Activated T-cell treated with anti-CD3 and anti-CD28 coated beads, Interleukin-2, amount 50 U/mL, for 4 hours (primary cell): ENCODE measurements at regions not wholly inside any gene's neighbourhood (a gene's known extent, or its start where the extent isn't known, plus 50 kb on each side); places are given as distances from the start of the nearest gene placed in this dataset.
"Not testable (repeated sequence)": the region's sequence is repeated elsewhere in the genome, so short reads cannot be mapped to it uniquely, and the experiment has no call there.

Experiments used
- ATAC-seq, 2 donors: fragments of 200-7000 bp; cut with Tn5 transposase; one replicate each; pipeline ENCODE4 v1.10.0; 2021
- DNase-seq: peaks from one replicate; pipeline ENCODE4 v3.0.0-alpha.2; 2020
- H3K27me3 Mint-ChIP-seq: one replicate; pipeline ENCODE4 v1.8.0; 2021; ENCODE audit warnings: low read depth, mixed read lengths
- H3K36me3 Mint-ChIP-seq: one replicate; pipeline ENCODE4 v1.8.0; 2022; ENCODE audit warnings: mixed read lengths; ENCODE audit not compliant: insufficient read depth
- H3K4me1 Mint-ChIP-seq: one replicate; pipeline ENCODE4 v1.8.0; 2021; ENCODE audit warnings: low read depth, mixed read lengths
- H3K4me3 Mint-ChIP-seq: one replicate; pipeline ENCODE4 v1.8.0; 2021; ENCODE audit warnings: mild to moderate bottlenecking, moderate library complexity, mixed read lengths
- H3K9me3 Mint-ChIP-seq: one replicate; pipeline ENCODE4 v1.8.0; 2021; ENCODE audit warnings: mixed read lengths

DNA sequence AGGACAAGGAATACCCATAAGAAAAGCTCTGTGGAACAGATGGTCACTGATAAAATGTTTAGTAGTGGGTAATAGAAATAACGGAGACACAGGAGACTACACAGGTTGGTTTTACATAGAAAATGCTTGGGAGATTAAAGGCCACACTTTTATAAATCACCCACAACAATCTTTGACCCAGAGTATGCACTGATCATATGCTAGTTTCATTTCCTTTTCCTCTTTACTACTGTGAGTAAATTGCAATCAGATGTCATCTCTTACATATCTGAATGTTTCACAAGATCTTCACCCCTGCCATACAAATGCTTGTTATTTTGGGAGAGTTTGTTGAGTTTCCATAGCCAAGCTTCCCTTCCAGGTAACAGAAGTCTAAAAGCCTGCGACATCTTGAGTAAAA, 978.4 kb upstream of the KLHL29 start:
- Mint-ChIP-seq H3K4me3 (no peak overlapping the region), H3K4me1 (no peaks in the 10 kb centered on the region), H3K36me3 (no peaks in the 10 kb centered on the region), H3K27me3 (no peaks in the 10 kb centered on the region), H3K9me3 (peaks cover 5% of the 10 kb centered on the region)
- no peak for DNase-seq
- no peak for ATAC-seq

DNA sequence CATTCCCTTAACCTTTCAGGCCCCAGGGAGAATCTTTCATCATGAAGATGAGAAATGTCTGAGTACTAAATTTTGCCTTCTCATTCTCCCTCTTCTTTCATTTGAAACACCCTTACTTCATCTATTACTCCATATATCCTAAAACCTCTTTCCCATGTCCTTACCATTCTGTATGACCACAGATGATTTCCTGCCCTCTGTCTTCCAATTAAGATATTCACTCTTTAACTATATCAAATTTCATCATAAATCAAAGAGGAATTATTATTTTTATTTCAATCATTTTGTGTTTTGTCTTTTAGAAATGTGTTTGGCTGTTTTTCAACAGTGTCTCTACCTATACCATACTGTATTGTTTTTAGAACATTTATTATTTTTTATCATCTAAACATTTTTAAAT, 964.9 kb upstream of the KLHL29 start:
- Mint-ChIP-seq H3K4me1 (no peaks in the 10 kb centered on the region), H3K36me3 (no peaks in the 10 kb centered on the region), H3K27me3 (no peaks in the 10 kb centered on the region), H3K9me3 (peaks cover 27% of the 10 kb centered on the region), H3K4me3 (no peak overlapping the region)
- ATAC-seq: no peak
- DNase-seq: no peak

DNA sequence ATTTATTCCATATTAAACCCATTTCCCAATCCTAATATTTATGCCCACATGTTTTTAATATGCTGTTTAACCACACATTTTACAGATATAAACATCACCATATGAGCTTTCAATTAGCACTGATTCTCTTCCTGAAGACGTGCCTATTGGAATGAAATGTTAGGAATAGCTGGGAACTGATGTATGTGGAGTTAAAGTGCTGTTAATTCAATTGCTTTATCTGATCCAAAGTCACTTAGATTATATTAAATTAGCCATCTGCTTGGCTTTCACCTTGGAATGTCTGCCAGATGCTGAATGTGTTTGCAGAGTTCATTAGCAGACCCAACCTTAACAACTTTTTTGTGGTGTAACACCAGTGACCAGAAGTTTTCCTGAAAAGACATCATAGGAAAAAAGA, 942.9 kb upstream of the KLHL29 start:
- H3K36me3 Mint-ChIP-seq: no peaks in the 10 kb centered on the region
- H3K27me3 Mint-ChIP-seq: no peaks in the 10 kb centered on the region
- DNase-seq: no peak
- H3K4me3 Mint-ChIP-seq: no peak overlapping the region
- H3K9me3 Mint-ChIP-seq: peaks cover 7% of the 10 kb centered on the region
- H3K4me1 Mint-ChIP-seq: no peaks in the 10 kb centered on the region
- ATAC-seq: no peak

DNA sequence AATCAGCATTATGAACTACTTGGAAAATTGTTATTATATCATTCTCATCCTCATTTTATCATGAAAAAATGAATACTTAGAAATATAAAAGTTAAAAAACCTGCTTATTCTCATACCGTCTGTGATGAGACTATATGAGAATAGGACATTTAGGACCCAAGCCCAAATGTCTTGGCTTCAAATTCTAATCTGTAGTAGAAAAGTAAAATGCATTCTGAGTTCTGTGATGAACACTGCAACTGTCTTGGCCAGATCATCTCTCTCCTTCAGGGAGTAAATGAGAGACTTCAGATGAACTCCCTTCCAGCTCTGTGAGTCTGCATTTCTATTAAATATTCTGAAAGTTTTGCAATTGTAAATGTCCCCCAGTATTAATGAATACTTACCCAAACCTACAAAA, 940.7 kb upstream of the KLHL29 start:
- ATAC-seq (no peak), DNase-seq (no peak)
- no peaks in the 10 kb centered on the region for H3K36me3 Mint-ChIP-seq
- H3K27me3 Mint-ChIP-seq: no peaks in the 10 kb centered on the region
- H3K4me1 Mint-ChIP-seq: no peaks in the 10 kb centered on the region
- H3K4me3 Mint-ChIP-seq: no peak overlapping the region
- H3K9me3 Mint-ChIP-seq: peaks cover 15% of the 10 kb centered on the region

DNA sequence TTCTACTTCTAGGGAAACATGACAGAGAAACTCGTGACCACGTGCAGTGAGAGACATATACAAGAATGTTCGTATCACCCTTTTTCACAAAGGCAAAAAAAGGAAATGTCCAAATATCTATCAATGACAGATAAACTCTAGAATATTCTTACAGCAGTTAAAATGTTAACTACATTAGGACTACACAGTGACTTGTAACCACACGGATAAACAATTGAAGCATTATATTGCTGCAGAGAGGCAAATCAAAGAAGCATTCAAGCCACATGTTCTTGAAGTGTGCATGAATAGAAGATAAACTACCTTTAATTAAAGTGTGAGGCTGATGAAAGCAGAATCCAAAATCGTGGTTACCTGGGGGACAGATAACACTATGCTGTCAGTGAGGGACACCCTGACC, 935.3 kb upstream of the KLHL29 start:
- no peaks in the 10 kb centered on the region for H3K27me3 Mint-ChIP-seq
- H3K9me3 Mint-ChIP-seq: peaks cover 8% of the 10 kb centered on the region
- H3K4me3 Mint-ChIP-seq: no peak overlapping the region
- no peak for DNase-seq
- ATAC-seq: no peak
- H3K36me3 Mint-ChIP-seq: no peaks in the 10 kb centered on the region
- no peaks in the 10 kb centered on the region for H3K4me1 Mint-ChIP-seq

DNA sequence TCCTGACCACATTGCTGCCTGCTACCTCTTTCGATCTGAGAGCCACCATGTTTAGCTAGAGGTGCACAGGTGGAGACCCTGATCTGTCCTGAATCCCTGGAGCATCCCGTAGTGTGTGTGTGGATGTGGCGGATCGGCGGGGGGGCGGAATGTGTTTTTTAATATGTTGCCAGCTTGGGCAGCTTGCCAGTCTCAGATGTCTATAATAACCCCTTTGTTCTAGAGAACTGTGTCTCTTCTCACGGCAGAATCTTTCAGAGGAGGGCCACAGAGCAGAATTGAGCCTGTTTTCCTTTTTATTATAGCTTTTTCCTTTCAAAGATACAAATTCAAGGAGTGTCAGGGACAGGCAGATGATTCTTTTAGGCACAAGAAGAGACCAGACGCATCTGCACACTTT, 934.1 kb upstream of the KLHL29 start:
- no peak for ATAC-seq
- DNase-seq: no peak
- peaks cover 8% of the 10 kb centered on the region for H3K9me3 Mint-ChIP-seq
- no peaks in the 10 kb centered on the region for H3K27me3 Mint-ChIP-seq
- H3K4me3 Mint-ChIP-seq: no peak overlapping the region
- H3K4me1 Mint-ChIP-seq: no peaks in the 10 kb centered on the region
- H3K36me3 Mint-ChIP-seq: no peaks in the 10 kb centered on the region

DNA sequence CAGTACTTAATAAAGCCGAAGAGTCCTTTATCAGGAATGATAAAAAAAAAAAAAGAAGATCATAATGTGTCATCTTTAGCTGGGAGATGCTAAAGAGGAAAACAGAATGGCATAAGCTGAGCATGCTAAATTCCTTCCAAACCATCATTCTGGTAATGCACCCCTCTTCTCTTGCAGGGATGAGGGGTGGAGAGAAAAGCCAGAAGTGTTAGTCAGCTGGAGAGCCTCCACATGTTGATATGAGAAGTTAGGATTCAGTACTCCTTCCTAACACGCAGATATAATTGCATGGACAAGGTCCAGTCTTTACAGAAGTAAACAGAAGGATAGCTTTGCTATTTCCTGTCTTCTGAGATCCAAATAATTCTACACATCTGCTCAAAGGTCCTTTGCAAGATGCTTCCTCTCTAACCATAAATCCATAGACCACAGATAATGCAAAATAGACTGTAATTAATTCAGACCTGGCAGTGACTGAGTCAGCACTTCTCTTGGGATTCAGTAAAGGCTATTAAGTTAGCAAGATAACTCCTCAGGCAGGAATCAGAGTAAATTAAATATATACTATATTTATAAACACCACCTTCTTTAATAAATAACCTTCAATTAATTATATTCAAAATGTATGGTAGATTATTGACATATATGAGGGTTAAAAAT, 930.0 kb upstream of the KLHL29 start:
- Mint-ChIP-seq H3K4me3 (no peak overlapping the region), H3K4me1 (no peaks in the 10 kb centered on the region), H3K27me3 (no peaks in the 10 kb centered on the region), H3K9me3 (no peaks in the 10 kb centered on the region), H3K36me3 (no peaks in the 10 kb centered on the region)
- ATAC-seq (no peak), DNase-seq (no peak)

DNA sequence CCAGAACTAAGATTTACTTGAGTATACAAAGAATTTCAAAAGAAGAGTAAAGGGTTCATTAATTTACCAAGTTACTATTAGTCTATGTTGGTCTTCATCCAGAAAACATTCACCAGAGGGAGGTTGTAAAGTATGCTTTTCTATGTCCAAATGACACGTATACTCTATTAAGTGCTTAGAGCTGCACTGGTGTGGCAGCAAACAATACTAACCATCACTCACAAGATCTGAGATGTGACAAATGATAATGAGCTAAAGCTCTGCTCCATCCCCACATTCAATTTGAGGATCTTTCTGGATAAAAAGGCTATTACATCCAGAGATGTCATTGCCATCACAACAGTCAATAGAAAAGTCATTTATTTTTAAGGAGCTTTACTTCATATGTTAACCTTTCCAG, 926.5 kb upstream of the KLHL29 start:
- Mint-ChIP-seq H3K4me1 (no peaks in the 10 kb centered on the region), H3K27me3 (peaks cover 2% of the 10 kb centered on the region), H3K36me3 (no peaks in the 10 kb centered on the region), H3K9me3 (peaks cover 9% of the 10 kb centered on the region), H3K4me3 (no peak overlapping the region)
- no peak for ATAC-seq
- no peak for DNase-seq

DNA sequence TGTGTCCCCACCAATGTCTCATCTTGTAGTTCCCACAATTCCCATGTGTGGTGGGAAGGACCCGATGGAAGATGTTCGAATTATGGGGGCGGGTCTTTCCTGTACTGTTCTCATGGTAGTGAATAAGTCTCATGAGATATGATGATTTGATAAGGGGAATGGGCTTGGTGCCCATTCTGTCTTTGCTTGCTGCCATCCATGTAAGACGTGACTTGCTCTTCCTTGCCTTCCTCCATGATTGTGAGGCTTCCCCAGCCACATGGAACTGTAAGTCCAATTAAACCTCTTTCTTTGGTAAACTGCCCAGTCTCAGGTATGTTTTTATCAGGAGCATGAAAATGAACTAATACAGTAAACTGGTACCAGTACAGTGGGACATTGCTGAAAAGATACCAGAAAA, 909.9 kb upstream of the KLHL29 start:
- not testable (repeated sequence) for ATAC-seq
- peaks cover 10% of the 10 kb centered on the region for H3K9me3 Mint-ChIP-seq

DNA sequence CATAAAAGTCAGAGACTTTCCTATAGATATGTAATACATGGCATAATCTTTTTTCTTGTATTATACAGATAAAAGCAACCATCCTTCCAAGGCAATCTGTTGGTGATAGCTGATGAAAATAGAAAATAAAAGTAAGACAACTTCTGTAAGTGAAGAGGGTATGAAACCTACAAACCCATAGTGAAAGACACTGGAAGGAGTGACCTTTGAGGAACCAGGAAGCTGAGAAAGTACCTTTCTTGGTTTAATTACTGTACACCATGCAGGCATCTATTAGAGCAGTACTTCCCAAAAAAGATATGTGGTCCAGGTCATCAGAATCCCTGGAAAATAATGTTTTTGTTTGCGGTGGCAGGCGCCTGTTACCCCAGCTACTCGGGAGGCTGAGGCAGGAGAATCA, 906.6 kb upstream of the KLHL29 start:
- ATAC-seq (no peak), DNase-seq (no peak)
- Mint-ChIP-seq H3K27me3 (no peaks in the 10 kb centered on the region), H3K4me3 (no peak overlapping the region), H3K9me3 (peaks cover 10% of the 10 kb centered on the region), H3K4me1 (no peaks in the 10 kb centered on the region), H3K36me3 (no peaks in the 10 kb centered on the region)

More for the DNA sequence above, 909.9 kb upstream of the KLHL29 start:
- not testable (repeated sequence) for H3K27me3 Mint-ChIP-seq, H3K4me3 Mint-ChIP-seq, H3K4me1 Mint-ChIP-seq, H3K36me3 Mint-ChIP-seq, DNase-seq

DNA sequence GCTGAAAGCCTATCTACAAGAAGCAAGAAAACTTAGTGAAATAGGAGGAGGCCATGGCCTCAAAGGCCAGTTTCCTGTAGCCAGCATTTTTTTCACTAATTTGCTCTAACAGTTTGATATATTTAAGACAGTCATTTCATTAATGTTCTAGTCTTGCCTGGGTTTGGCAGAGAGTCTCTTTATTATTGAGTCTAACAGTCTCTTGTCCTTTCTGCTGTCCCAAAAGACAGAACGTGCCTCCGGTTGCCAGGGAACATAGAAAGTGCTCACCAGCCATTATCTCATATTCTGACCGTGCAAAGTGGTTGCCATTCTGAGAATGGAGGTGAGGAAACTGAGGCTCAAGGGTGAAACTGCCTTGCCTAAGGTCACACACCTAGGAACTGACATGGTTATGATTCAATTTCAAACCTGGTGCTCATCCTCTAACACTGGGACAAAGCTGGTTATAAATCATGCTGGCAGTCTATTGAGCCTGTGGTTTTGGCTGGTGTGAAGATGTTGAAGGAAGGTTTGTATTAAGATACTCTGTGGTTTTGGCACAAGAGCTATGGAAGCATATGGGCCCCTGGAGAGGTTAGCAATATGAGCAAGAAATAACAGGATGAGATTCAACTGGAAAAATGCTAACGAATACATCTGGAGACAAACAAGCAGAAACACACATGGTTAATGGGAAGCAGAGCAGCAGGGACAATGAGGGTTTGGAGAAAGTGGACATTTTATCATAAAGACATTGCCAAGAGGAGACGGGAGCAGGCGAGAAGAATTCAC, 903.3 kb upstream of the KLHL29 start:
- DNase-seq (no peak), ATAC-seq (no peak)
- Mint-ChIP-seq H3K4me1 (no peaks in the 10 kb centered on the region), H3K36me3 (no peaks in the 10 kb centered on the region), H3K9me3 (peaks cover 4% of the 10 kb centered on the region), H3K27me3 (no peaks in the 10 kb centered on the region), H3K4me3 (no peak overlapping the region)

DNA sequence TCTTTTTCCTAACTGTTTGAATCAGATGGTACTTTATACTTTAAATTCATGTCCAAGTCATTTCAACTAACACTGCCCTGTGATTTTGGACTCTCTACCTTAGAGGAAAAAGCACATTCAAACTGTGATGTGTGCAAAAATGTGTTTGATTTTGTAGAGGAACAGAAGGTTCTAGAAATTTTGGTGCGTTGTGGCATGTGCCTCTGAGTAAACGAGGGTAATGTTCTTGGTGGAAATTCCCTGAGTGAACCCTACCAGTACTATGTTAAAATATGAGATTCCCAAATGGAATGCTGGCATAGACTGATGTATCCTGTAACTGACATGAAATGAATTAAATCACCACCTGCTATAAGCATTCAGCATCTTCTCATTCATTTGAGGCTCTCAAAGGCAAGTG, 901.9 kb upstream of the KLHL29 start:
- H3K27me3 Mint-ChIP-seq: no peaks in the 10 kb centered on the region
- no peak for ATAC-seq
- no peaks in the 10 kb centered on the region for H3K36me3 Mint-ChIP-seq
- no peaks in the 10 kb centered on the region for H3K4me1 Mint-ChIP-seq
- H3K9me3 Mint-ChIP-seq: peaks cover 3% of the 10 kb centered on the region
- no peak overlapping the region for H3K4me3 Mint-ChIP-seq
- no peak for DNase-seq

DNA sequence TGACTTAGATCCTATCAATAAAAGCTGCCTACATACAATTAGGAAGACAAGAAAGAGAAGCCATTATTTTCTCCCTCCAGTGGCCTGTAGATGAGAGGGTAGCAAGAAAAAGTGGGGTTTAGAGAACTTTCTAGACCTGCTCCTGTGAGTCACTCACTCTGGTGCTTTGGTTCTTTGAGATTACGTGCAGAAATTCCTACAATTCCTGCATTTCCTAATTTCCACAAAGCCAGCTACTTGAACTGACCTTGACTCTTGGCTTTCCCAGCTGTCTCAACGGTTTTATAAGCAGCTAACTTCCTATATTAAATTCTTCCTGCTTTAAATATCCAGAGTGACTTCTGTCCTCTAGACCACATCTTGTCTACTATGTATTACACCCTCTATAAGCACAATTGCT, 899.5 kb upstream of the KLHL29 start:
- Mint-ChIP-seq H3K4me1 (no peaks in the 10 kb centered on the region), H3K4me3 (no peak overlapping the region)

DNA sequence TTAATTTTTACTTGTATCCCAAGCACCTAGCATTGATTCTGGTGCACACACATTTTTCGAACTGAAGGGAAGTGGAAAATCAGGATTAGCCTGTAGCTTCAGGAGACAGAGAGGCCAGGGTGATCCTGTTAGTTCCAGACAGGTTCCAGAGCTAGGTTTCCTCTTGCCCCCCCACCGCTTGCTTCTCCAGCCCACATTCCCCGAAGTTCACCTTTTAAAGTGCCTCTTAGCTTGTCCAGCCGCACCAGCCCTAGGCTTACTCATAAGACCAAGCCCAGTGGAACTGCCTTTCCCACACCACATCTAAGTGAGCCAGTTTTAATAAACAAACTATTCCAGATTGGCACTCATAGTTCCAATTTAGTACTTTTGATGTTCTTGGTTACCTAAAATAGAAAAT, 898.6 kb upstream of the KLHL29 start:
- H3K27me3 Mint-ChIP-seq: no peaks in the 10 kb centered on the region
- no peaks in the 10 kb centered on the region for H3K36me3 Mint-ChIP-seq
- no peaks in the 10 kb centered on the region for H3K4me1 Mint-ChIP-seq
- peaks cover 5% of the 10 kb centered on the region for H3K9me3 Mint-ChIP-seq
- DNase-seq (no peak), ATAC-seq (no peak)
- H3K4me3 Mint-ChIP-seq: no peak overlapping the region

More for the DNA sequence above, 899.5 kb upstream of the KLHL29 start:
- no peaks in the 10 kb centered on the region for H3K27me3 Mint-ChIP-seq
- peaks cover 5% of the 10 kb centered on the region for H3K9me3 Mint-ChIP-seq
- H3K36me3 Mint-ChIP-seq: no peaks in the 10 kb centered on the region
- DNase-seq (no peak), ATAC-seq (no peak)

DNA sequence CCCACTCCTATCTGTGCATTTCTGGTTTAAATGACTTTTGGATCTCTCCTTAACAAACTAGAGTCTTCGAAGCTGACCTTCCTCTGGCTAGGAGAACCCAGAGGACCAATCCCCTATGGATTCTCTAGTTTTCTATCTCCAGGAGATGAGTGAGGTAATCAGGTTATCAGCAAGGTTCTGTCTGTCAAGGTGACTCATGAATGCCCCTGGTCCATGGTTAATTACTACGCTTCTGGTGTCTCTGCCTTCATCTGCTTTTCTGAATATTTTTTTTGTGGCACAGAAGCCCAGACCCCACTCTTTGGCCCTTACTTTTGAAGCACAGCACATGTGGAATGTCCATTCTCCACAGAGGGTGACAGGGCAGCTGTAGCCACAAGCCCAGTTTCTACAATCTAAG, 897.9 kb upstream of the KLHL29 start:
- no peaks in the 10 kb centered on the region for H3K4me1 Mint-ChIP-seq
- H3K27me3 Mint-ChIP-seq: no peaks in the 10 kb centered on the region
- peaks cover 5% of the 10 kb centered on the region for H3K9me3 Mint-ChIP-seq
- DNase-seq (no peak), ATAC-seq (no peak)
- no peak overlapping the region for H3K4me3 Mint-ChIP-seq
- no peaks in the 10 kb centered on the region for H3K36me3 Mint-ChIP-seq
